Peyer's patch (tissue), 4 donors: ENCODE measurements at regions not wholly inside any gene's neighbourhood (a gene's known extent, or its start where the extent isn't known, plus 50 kb on each side); places are given as distances from the start of the nearest gene placed in this dataset.

ENCODE experiments used
- CTCF ChIP-seq, 6 experiments: fragments of 450-650 bp in 4 of 6; fragments of 200-600 bp in 2 of 6; sonication (generic) in 1 of 6; IDR thresholded peaks; one replicate each; pipeline ENCODE4 v1.5.1; 2017 to 2019; ENCODE audit warnings: antibody characterized with exemption in 6 of 6, mild to moderate bottlenecking in 3 of 6, moderate library complexity in 1 of 6
- POLR2A ChIP-seq, 2 donors: fragments of 450-650 bp; IDR thresholded peaks; one replicate each; pipeline ENCODE4 v1.5.1; 2017; ENCODE audit warnings: antibody characterized with exemption in 2 of 2, mild to moderate bottlenecking in 2 of 2, moderate library complexity in 2 of 2

DNA sequence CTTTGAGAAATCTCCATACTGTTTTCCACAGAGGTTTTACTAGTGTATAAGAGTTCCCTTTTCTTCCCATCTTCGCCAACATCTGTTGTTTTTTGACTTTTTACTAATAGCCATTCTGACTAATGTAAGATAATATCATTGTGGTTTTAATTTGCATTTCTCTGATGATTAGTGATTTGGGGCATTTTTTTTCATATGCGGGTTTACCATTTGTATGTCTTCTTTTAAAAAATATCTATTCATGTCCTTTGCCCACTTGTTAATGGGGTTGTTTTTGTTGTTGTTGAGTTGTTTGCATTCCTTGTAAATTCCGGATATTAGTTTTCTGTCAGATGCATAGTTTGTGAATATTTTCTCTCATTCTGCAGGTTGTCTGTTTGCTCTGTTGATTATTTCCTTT, 167.1 kb downstream of the PRL start:
- no peak for TF ChIP-seq CTCF (IDR thresholded peaks at IDR 0.05)
- TF ChIP-seq POLR2A (IDR thresholded peaks at IDR 0.05): no peak
